ENCODE measurements at regions not wholly inside any gene's neighbourhood (a gene's known extent, or its start where the extent isn't known, plus 50 kb on each side); places are given as distances from the start of the nearest gene placed in this dataset.

DNA sequence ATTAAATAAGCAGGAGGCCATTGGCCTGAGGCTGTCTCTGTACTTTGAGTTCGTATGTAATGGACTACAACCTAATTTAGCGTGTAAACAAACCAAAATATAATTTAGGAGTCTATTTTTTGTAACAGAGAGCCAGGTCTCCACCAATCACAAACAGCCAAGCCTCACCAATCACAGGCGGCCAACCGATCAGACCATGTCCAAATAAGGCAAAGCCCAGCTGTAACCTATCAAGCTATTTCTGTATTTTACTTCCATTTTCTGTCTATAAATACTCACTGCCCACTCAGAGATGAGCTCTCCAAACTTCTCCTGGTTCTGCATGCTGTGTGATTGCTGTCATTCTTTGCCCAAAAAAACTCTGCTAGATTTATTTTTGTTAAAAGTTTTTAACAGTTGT, 322.7 kb downstream of the NPIPA8 start:
- Mint-ChIP-seq H3K36me3 (no peaks in the 10 kb centered on the region), H3K27ac (no peak overlapping the region), H3K9me3 (peaks cover 14% of the 10 kb centered on the region), H3K4me3 (no peak overlapping the region), H3K27me3 (ENCODE audit: low read depth) (no peaks in the 10 kb centered on the region), H3K4me1 (peaks cover 14% of the 10 kb centered on the region)
- DNase-seq (ENCODE audit: low spot score) (no peak), ATAC-seq (no peak)
- TF ChIP-seq, protein P1, sequence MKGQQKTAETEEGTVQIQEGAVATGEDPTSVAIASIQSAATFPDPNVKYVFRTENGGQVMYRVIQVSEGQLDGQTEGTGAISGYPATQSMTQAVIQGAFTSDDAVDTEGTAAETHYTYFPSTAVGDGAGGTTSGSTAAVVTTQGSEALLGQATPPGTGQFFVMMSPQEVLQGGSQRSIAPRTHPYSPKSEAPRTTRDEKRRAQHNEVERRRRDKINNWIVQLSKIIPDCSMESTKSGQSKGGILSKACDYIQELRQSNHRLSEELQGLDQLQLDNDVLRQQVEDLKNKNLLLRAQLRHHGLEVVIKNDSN (CRISPR knock-in tag; IDR thresholded peaks at IDR 0.05), result no peak
- ChIA-PET CTCF (no interaction called here), POLR2A (no interaction called here)

DNA sequence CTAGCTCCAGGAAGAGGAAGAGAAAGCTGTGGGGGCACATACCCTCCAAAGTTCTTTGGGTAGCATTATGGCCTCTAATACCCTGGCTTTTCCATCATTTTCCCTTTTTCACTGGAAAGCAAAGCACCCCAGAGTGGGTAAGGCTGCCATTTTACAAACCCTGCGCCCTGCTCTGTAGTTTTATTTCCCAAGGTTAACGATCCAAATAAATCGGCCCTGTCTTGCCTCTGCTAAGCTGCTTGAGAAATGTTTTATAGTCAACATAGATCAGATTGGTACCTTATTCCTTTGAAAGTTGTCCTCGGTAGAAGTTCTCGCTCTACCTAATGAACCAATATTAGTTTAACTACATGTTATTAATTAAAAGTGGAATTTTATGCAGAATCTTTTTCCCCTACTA, 328.2 kb downstream of the NPIPA8 start:
- ChIA-PET POLR2A (no interaction called here), CTCF (interaction anchor here (1.2 kb wide), 1 partner anchor 87 kb away, joined by 4 read pairs; no protein-coding TSS in a partner anchor)
- no peaks in the 10 kb centered on the region for H3K4me1 Mint-ChIP-seq
- no peaks in the 10 kb centered on the region for H3K27me3 Mint-ChIP-seq (ENCODE audit: low read depth)
- no peak for ATAC-seq
- no peak overlapping the region for H3K27ac Mint-ChIP-seq
- H3K9me3 Mint-ChIP-seq, result peaks cover 6% of the 10 kb centered on the region
- no peak for DNase-seq (ENCODE audit: low spot score)
- TF ChIP-seq IRF2 (CRISPR knock-in tag; IDR thresholded peaks at IDR 0.05; ENCODE audit: borderline replicate concordance, low read depth) (no peak), ZNF232 (CRISPR knock-in tag; IDR thresholded peaks at IDR 0.05) (no peak), ZNF532 (CRISPR knock-in tag; IDR thresholded peaks at IDR 0.05; ENCODE audit: borderline replicate concordance) (no peak), AR (CRISPR knock-in tag; IDR thresholded peaks at IDR 0.05) (no peak), RORB (CRISPR knock-in tag; IDR thresholded peaks at IDR 0.05) (no peak), EMX1 (CRISPR knock-in tag; IDR thresholded peaks at IDR 0.05) (no peak), CREM (CRISPR knock-in tag; IDR thresholded peaks at IDR 0.05) (no peak), FOXP4 (CRISPR knock-in tag; IDR thresholded peaks at IDR 0.05) (no peak), CDX4 (CRISPR knock-in tag; IDR thresholded peaks at IDR 0.05; ENCODE audit: borderline replicate concordance) (no peak), SP1 (CRISPR knock-in tag; conservative IDR thresholded peaks at IDR 0.05) (no peak), NFATC4 (CRISPR knock-in tag; IDR thresholded peaks at IDR 0.05) (no peak), ZNF263 (CRISPR knock-in tag; IDR thresholded peaks at IDR 0.05; ENCODE audit: low read depth) (no peak), FOXP1 (CRISPR knock-in tag; IDR thresholded peaks at IDR 0.05; ENCODE audit: borderline replicate concordance) (no peak), E2F4 (CRISPR knock-in tag; IDR thresholded peaks at IDR 0.05; ENCODE audit: borderline replicate concordance, low read depth) (no peak)
- TF ChIP-seq, protein P2, sequence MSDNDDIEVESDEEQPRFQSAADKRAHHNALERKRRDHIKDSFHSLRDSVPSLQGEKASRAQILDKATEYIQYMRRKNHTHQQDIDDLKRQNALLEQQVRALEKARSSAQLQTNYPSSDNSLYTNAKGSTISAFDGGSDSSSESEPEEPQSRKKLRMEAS (CRISPR knock-in tag; IDR thresholded peaks at IDR 0.05), result no peak
- TF ChIP-seq, protein P3, sequence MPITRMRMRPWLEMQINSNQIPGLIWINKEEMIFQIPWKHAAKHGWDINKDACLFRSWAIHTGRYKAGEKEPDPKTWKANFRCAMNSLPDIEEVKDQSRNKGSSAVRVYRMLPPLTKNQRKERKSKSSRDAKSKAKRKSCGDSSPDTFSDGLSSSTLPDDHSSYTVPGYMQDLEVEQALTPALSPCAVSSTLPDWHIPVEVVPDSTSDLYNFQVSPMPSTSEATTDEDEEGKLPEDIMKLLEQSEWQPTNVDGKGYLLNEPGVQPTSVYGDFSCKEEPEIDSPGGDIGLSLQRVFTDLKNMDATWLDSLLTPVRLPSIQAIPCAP (CRISPR knock-in tag; IDR thresholded peaks at IDR 0.05), result no peak
- TF ChIP-seq, protein P1 (CRISPR knock-in tag; IDR thresholded peaks at IDR 0.05), result no peak
- no peaks in the 10 kb centered on the region for H3K36me3 Mint-ChIP-seq
- H3K4me3 Mint-ChIP-seq, result no peak overlapping the region

Measured in WTC11 (cell line).